Heart right ventricle (tissue), 16 donors: ENCODE measurements at regions not wholly inside any gene's neighbourhood (a gene's known extent, or its start where the extent isn't known, plus 50 kb on each side); places are given as distances from the start of the nearest gene placed in this dataset.

Source experiments
- ATAC-seq, 8 donors: fragments of 200-7000 bp; cut with Tn5 transposase; one replicate each; pipeline ENCODE4 v1.9.1; 2020; ENCODE audit warnings: mild to moderate bottlenecking in 8 of 8, moderate library complexity in 8 of 8, moderate number of reproducible peaks in 1 of 8
- DNase-seq, 2 donors: peaks; one replicate each; pipeline ENCODE4 v3.0.0-alpha.2; 2020
- H3K27ac ChIP-seq, 10 donors: fragments of 200-600 bp; sonication (generic) in 2 of 10; one replicate each; pipeline versions ENCODE4 v1.5.0 to v1.8.0; 2020 to 2022; ENCODE audit warnings: mild to moderate bottlenecking in 3 of 10
- H3K27me3 ChIP-seq, 7 donors: fragments of 200-600 bp; one replicate each; pipeline ENCODE4 v1.8.0; 2021 to 2022; ENCODE audit warnings: mild to moderate bottlenecking in 2 of 7
- H3K36me3 ChIP-seq, 9 donors: fragments of 200-600 bp; sonication (generic) in 1 of 9; one replicate each; pipeline versions ENCODE4 v1.5.0 to v1.8.0; 2020 to 2022; ENCODE audit warnings: mild to moderate bottlenecking in 2 of 9
- H3K4me1 ChIP-seq, 9 donors: fragments of 200-600 bp; sonication (generic) in 1 of 9; one replicate each; pipeline versions ENCODE4 v1.5.0 to v1.8.0; 2020 to 2022; ENCODE audit warnings: mild to moderate bottlenecking in 4 of 9
- H3K4me3 ChIP-seq, 10 donors: fragments of 200-600 bp; sonication (generic) in 2 of 10; one replicate each; pipeline versions ENCODE4 v1.5.0 to v1.8.0; 2020 to 2022; ENCODE audit warnings: mild to moderate bottlenecking in 7 of 10, moderate library complexity in 2 of 10
- H3K9me3 ChIP-seq, 11 donors: fragments of 200-600 bp in 10 of 11; sonication (generic) in 2 of 11; one replicate each; pipeline versions ENCODE4 v1.5.0 to v1.8.0; 2013 to 2022; ENCODE audit warnings: mild to moderate bottlenecking in 2 of 11, control low read depth in 1 of 11, moderate library complexity in 1 of 11
- CTCF ChIP-seq, 9 donors: fragments of 200-600 bp; sonication (generic) in 2 of 9; IDR thresholded peaks; one replicate each; pipeline versions ENCODE4 v1.5.0 to v1.8.0; 2021 to 2022; ENCODE audit warnings: antibody characterized with exemption in 9 of 9, mild to moderate bottlenecking in 5 of 9, moderate library complexity in 1 of 9
- WGBS, 2 donors: extraction: QIAGEN DNeasy Blood & Tissue Kit; methylation state at CpG; one replicate each; pipeline ENCODE4 v1.1.7; 2013; ENCODE audit warnings: inconsistent platforms in 1 of 2; 5-methylcytosine and 5-hydroxymethylcytosine counted together
- intact Hi-C, 10 donors: fragments of 100-400 bp; cut with DNase I; formaldehyde crosslinking; loops; one replicate each; pipeline versions ENCODE4 v1.11.1 to v1.14.2; 2022
- donor health status: Arrhythmogenic right ventricular cardiomyopathy.
- donor health status: ischemic (EF 13 %, LVEDD 7.1; RV severe dilation, severe dysfunction).
- donor health status: healthy with polysubstance abuse.
- donor health status: DM: no; HTN: yes; CAD: no.
- donor health status: DM: no; HTN: no; CAD: no.
- donor health status: ischemic (EF 25% LVEDD 6.9; RV normal size, moderate dysfunction).
- donor health status: ischemic (EF 25% LVEDD 5.7; RV mildly dilated, moderate dysfunction).
- donor health status: healthy.
- donor health status: DM: yes; HTN: yes; CAD: no.
- donor health status: Ischemic cardiomyopathy.
- donor health status: ischemic (EF 35%, LVEDD 5.7; RV mildly dilated, moderate dysfunction).
- donor health status: nonischemic (EF 11% LVEDD 7.7; RV severe dilation, severe dysfunction).
- donor health status: DM: yes; HTN: yes; CAD: no.
- donor health status: PGD.
- donor health status: ischemic (EF 29% LVEDD 5.4; RV normal size, mild dysfunction).
- donor health status: nonischemic (EF 23%, LVEDD 6.1; RV moderate dilation, normal function).

GRCh38 chr18:22485808-22486244, 68.1 kb upstream of the CTAGE1 start:
- Histone ChIP-seq H3K4me1 (peaks cover 0 to 28% (median 12%) of the 10 kb centered on the region in 9 donors), H3K9me3 (no peaks in the 10 kb centered on the region), H3K27me3 (no peaks in the 10 kb centered on the region), H3K36me3 (no peaks in the 10 kb centered on the region), H3K27ac (no peak overlapping the region), H3K4me3 (no peak overlapping the region)
- WGBS, 2 donors: 70 to 81% methylated on average over 6 of the region's 6 CpGs
- ATAC-seq (peak in 1 of 8 donors; percentile 18), DNase-seq (no peak)
- TF ChIP-seq CTCF (IDR thresholded peaks at IDR 0.05): no peak
- intact Hi-C loops: loop anchor here in 2 of 10 donors (5.0 kb wide), 1 partner anchor 56 kb away; no protein-coding TSS in a partner anchor

- H3K9me3 ChIP-seq: no peaks in the 10 kb centered on the region
- no peaks in the 10 kb centered on the region for H3K27me3 ChIP-seq
- peak overlapping the region in 1 of 10 donors; percentile 19 for H3K27ac ChIP-seq
- H3K4me3 ChIP-seq: no peak overlapping the region
- DNase-seq (no peak), ATAC-seq (no peak)
- intact Hi-C loops: loop anchor here in 2 of 10 donors (5.0 kb wide), 1 partner anchor 56 kb away; no protein-coding TSS in a partner anchor
- TF ChIP-seq CTCF (IDR thresholded peaks at IDR 0.05): no peak
- H3K36me3 ChIP-seq: no peaks in the 10 kb centered on the region
- WGBS, 2 donors: 63 to 71% methylated on average over 1 of the region's 1 CpG
- H3K4me1 ChIP-seq: peaks cover 0 to 28% (median 12%) of the 10 kb centered on the region in 9 donors
Observed at GRCh38 chr18:22486667-22487066, 69.0 kb upstream of the CTAGE1 start.

GRCh38 chr18:22488554-22488953, 70.8 kb upstream of the CTAGE1 start:
- Histone ChIP-seq H3K9me3 (no peaks in the 10 kb centered on the region), H3K4me1 (peaks cover 0 to 28% (median 10%) of the 10 kb centered on the region in 9 donors), H3K27ac (peak overlapping the region in 8 of 10 donors; percentile 9 to 41 (median 24)), H3K27me3 (no peaks in the 10 kb centered on the region), H3K4me3 (no peak overlapping the region), H3K36me3 (no peaks in the 10 kb centered on the region)
- no peak for TF ChIP-seq CTCF (IDR thresholded peaks at IDR 0.05)
- ATAC-seq: peak; percentile 72 to 86 (median 80)
- WGBS, 2 donors: 39 to 66% methylated on average over 5 of the region's 5 CpGs
- peak; percentile 51 to 55 for DNase-seq
- intact Hi-C loops: loop anchor here in 2 of 10 donors (5.0 kb wide), 1 partner anchor 54 kb away; no protein-coding TSS in a partner anchor

GRCh38 chr18:22489704-22490103, 72.0 kb upstream of the CTAGE1 start:
- no peaks in the 10 kb centered on the region for H3K27me3 ChIP-seq
- DNase-seq: no peak
- H3K4me1 ChIP-seq: peaks cover 0 to 40% (median 10%) of the 10 kb centered on the region in 9 donors
- intact Hi-C loops: loop anchor here in 3 of 10 donors (5.0 to 10.0 kb wide), 2 partner anchors 53 to 55 kb away; no protein-coding TSS in a partner anchor
- WGBS, 2 donors: 88 to 93% methylated on average over 1 of the region's 1 CpG
- no peaks in the 10 kb centered on the region for H3K9me3 ChIP-seq
- no peak for ATAC-seq
- H3K4me3 ChIP-seq: no peak overlapping the region
- no peak for TF ChIP-seq CTCF (IDR thresholded peaks at IDR 0.05)
- H3K36me3 ChIP-seq: no peaks in the 10 kb centered on the region
- peak overlapping the region in 2 of 10 donors; percentile 9 to 25 for H3K27ac ChIP-seq
